Astrocyte of the cerebellum (primary cell): ENCODE measurements at regions not wholly inside any gene's neighbourhood (a gene's known extent, or its start where the extent isn't known, plus 50 kb on each side); places are given as distances from the start of the nearest gene placed in this dataset.
"Not testable (repeated sequence)": the region's sequence is repeated elsewhere in the genome, so short reads cannot be mapped to it uniquely, and the experiment has no call there.

Source experiments
- DNase-seq: peaks from one replicate; pipeline ENCODE4 v3.0.0-alpha.2; 2011; ENCODE audit warnings: low read depth
- H3K4me3 ChIP-seq: 2 replicates; pipeline ENCODE4 v1.5.1; 2011; ENCODE audit warnings: mild to moderate bottlenecking, low read depth, low read length, moderate library complexity
- in situ Hi-C: cut with HindIII; loops from 2 replicates; pipeline ENCODE4 v1.10.0; 2017; ENCODE audit warnings: low sequenced_read_pairs
- TF ChIP-seq, protein P1 (sequence below): IDR thresholded peaks from 2 replicates; pipeline ENCODE4 v1.5.1; 2012; ENCODE audit warnings: low read length, low read depth, moderate library complexity, mild to moderate bottlenecking; ENCODE audit errors: missing control alignments

GRCh38 chr1:219412772-219413171 lies 200.1 kb downstream of the ZC3H11B start:
- no peak overlapping the region for H3K4me3 ChIP-seq
- in situ Hi-C loops: no loop called here
- DNase-seq: no peak
- TF ChIP-seq, protein P1, sequence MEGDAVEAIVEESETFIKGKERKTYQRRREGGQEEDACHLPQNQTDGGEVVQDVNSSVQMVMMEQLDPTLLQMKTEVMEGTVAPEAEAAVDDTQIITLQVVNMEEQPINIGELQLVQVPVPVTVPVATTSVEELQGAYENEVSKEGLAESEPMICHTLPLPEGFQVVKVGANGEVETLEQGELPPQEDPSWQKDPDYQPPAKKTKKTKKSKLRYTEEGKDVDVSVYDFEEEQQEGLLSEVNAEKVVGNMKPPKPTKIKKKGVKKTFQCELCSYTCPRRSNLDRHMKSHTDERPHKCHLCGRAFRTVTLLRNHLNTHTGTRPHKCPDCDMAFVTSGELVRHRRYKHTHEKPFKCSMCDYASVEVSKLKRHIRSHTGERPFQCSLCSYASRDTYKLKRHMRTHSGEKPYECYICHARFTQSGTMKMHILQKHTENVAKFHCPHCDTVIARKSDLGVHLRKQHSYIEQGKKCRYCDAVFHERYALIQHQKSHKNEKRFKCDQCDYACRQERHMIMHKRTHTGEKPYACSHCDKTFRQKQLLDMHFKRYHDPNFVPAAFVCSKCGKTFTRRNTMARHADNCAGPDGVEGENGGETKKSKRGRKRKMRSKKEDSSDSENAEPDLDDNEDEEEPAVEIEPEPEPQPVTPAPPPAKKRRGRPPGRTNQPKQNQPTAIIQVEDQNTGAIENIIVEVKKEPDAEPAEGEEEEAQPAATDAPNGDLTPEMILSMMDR: no peak

- H3K4me3 ChIP-seq, DNase-seq, in situ Hi-C loops: not testable (repeated sequence)
Observed at GRCh38 chr1:219410721-219411120, 202.2 kb downstream of the ZC3H11B start.

DNA sequence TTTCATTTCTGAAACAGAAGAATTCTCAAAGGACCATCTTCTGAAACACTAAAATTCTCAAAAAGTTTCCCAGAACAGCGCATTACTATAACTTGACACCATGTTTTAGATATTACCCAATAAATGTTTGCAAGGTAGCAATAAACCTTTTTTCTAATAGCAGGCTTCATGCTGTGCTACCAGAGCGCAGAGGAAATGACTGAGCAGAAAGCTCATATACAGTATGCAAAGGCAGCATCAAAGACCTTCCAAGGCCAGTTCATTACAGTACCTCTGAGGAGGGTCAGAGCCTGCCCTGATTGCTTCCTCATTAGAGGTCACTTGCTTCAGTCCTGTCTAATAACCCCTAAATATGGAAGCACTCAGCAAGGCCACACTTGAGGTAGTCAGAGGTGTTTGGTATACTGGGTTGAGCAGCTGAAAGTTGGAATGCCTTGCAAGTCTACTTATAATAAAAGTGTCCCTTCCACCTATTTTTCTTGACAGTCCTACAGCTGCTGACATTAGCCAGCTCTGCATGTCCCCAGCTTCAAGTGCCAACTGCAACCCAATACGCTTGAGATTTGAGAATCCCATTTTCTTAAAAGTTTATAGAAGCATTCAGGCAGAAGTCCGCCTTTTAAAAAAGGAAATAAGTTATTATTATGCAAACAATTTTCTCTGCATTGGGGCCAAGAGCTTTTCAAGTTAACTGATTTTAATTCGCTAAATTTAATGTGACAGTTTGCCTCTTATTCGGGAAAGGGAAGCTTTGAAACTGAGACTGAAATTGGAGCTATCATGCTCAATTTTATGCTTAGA lies 207.2 kb downstream of the ZC3H11B start:
- TF ChIP-seq, protein P1: no peak
- H3K4me3 ChIP-seq: no peak overlapping the region
- in situ Hi-C loops: no loop called here
- no peak for DNase-seq

GRCh38 chr1:219404629-219405028 lies 208.3 kb downstream of the ZC3H11B start:
- no peak overlapping the region for H3K4me3 ChIP-seq
- TF ChIP-seq, protein P1: no peak
- in situ Hi-C loops: no loop called here
- DNase-seq: no peak

DNA sequence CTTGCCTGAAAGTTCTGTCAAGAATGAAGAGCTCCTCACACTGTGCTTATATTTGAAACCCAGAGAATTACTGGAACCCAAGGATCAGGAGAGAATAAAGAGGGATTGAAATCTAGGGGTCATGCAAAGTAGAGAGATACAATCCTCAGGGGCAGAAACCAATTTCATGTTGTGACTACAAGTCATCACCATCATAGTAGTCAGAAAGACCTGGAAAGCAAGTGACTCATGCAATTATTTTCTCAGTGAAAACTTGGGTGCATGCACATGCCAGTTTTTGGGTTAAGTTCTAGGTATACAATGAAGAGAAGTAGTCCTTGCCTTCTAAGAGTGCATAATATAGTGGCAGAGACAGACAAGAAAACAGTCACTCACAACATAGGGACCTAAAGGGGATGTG lies 210.0 kb downstream of the ZC3H11B start:
- no peak overlapping the region for H3K4me3 ChIP-seq
- DNase-seq: no peak
- in situ Hi-C loops: no loop called here
- TF ChIP-seq, protein P1: no peak

DNA sequence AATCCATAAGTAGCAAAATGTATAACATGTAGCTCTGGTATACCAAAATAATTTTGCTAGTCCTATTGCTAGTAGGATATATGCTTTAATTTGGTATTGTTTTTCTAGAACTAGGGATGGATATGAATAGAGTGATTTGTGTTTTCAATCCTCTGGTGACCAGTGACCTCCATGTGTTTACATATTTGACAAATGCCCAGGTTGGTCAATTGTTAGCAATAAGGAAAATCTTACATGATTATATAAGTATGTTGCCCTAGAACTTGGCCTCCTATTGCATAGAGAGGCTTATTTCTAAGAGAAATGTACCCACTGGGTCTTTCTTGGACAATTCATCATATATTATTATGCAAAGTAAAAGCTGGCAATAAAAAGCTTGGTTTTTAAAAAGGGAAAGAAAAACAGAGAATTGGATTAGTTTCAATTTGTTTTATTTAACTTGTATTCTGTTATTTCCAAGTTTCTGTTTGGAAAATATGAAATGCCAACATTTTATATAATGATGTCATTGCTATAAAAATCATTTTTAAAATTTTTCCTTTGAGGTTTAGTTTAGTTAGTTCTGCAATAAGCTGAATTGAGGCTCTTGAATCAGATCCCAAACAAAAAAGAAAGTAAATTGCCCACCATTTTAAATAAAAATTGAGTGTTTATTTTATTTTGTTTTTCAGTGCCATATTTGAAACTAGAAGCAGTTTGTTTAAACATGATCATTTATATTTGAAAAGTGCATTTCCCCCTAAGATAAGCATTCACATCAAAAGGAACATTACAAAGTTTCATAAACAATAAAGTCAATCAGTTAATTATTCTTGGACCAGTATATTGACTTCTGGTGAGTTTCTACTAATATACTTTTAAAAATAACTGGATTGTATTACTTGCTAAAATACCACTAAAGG lies 210.9 kb downstream of the ZC3H11B start:
- no peak overlapping the region for H3K4me3 ChIP-seq
- no peak for DNase-seq
- in situ Hi-C loops: no loop called here
- TF ChIP-seq, protein P1: no peak

- in situ Hi-C loops: no loop called here
- no peak overlapping the region for H3K4me3 ChIP-seq
- no peak for DNase-seq
- TF ChIP-seq, protein P1: no peak
Observed at GRCh38 chr1:219399446-219399845, 213.5 kb downstream of the ZC3H11B start.
